Activated CD4-positive, alpha-beta T cell treated with anti-CD3 and anti-CD28 coated beads, Interleukin-2, amount 50 U/mL, for 16 hours (primary cell): ENCODE measurements at regions not wholly inside any gene's neighbourhood (a gene's known extent, or its start where the extent isn't known, plus 50 kb on each side); places are given as distances from the start of the nearest gene placed in this dataset.

ENCODE experiments used
- DNase-seq: peaks from one replicate; pipeline ENCODE4 v3.0.0-alpha.2; 2020

GRCh38 chr14:53331247-53331646 lies 178.1 kb upstream of the DDHD1 start:
- DNase-seq, result no peak

GRCh38 chr14:53330441-53330840 lies 177.3 kb upstream of the DDHD1 start:
- DNase-seq, result no peak

- DNase-seq, result no peak
These were observed 175.7 kb upstream of the DDHD1 start for GRCh38 chr14:53328841-53329240.

- DNase-seq, result no peak
These were observed 174.6 kb upstream of the DDHD1 start for GRCh38 chr14:53327716-53328115.

- DNase-seq, result no peak
These were observed 172.2 kb upstream of the DDHD1 start for GRCh38 chr14:53325176-53325806.

- no peak for DNase-seq
These were observed 163.4 kb upstream of the DDHD1 start for GRCh38 chr14:53316504-53316903.

GRCh38 chr14:53310412-53310811 lies 157.3 kb upstream of the DDHD1 start:
- no peak for DNase-seq

- DNase-seq, result no peak
These were observed 153.8 kb upstream of the DDHD1 start for GRCh38 chr14:53306911-53307310.

- peak; percentile 43 for DNase-seq
These were observed 153.2 kb upstream of the DDHD1 start for GRCh38 chr14:53306267-53306721.

- DNase-seq, result no peak
These were observed 151.7 kb upstream of the DDHD1 start for GRCh38 chr14:53304726-53305381.

GRCh38 chr14:53295985-53296582 lies 143.0 kb upstream of the DDHD1 start:
- DNase-seq, result peak; percentile 58

- no peak for DNase-seq
These were observed 142.2 kb upstream of the DDHD1 start for GRCh38 chr14:53295372-53295771.

GRCh38 chr14:53286301-53286700 lies 133.2 kb upstream of the DDHD1 start:
- DNase-seq, result no peak

- DNase-seq, result no peak
These were observed 132.7 kb upstream of the DDHD1 start for GRCh38 chr14:53285821-53286220.

- no peak for DNase-seq
These were observed 131.9 kb upstream of the DDHD1 start for GRCh38 chr14:53285064-53285463.

GRCh38 chr14:53278602-53279506 lies 125.7 kb upstream of the DDHD1 start:
- DNase-seq, result no peak

- no peak for DNase-seq
These were observed 120.5 kb upstream of the DDHD1 start for GRCh38 chr14:53273671-53274072.

- no peak for DNase-seq
These were observed 111.9 kb upstream of the DDHD1 start for GRCh38 chr14:53265025-53265424.

- no peak for DNase-seq
These were observed 107.8 kb upstream of the DDHD1 start for GRCh38 chr14:53260928-53261327.

GRCh38 chr14:53260286-53260685 lies 107.2 kb upstream of the DDHD1 start:
- no peak for DNase-seq

GRCh38 chr14:53252141-53252540 lies 99.0 kb upstream of the DDHD1 start:
- DNase-seq, result no peak

GRCh38 chr14:53249059-53249458 lies 95.9 kb upstream of the DDHD1 start:
- no peak for DNase-seq
